Fibroblast of peridontal ligament (primary cell): ENCODE measurements at regions not wholly inside any gene's neighbourhood (a gene's known extent, or its start where the extent isn't known, plus 50 kb on each side); places are given as distances from the start of the nearest gene placed in this dataset.

ENCODE experiments used
- DNase-seq: peaks from one replicate; pipeline ENCODE4 v3.0.0-alpha.2; 2010; ENCODE audit errors: extremely low read depth

- no peak for DNase-seq
These were observed 89.0 kb upstream of the KIAA1217 start for GRCh38 chr10:24119896-24120295.

- DNase-seq, result no peak
These were observed 88.3 kb upstream of the KIAA1217 start for GRCh38 chr10:24120646-24121045.

- no peak for DNase-seq
These were observed 81.4 kb upstream of the KIAA1217 start for GRCh38 chr10:24127516-24127915.

GRCh38 chr10:24128066-24128730 is 80.7 kb upstream of the KIAA1217 start:
- no peak for DNase-seq

- no peak for DNase-seq
These were observed 76.2 kb upstream of the KIAA1217 start for GRCh38 chr10:24132741-24133140.

GRCh38 chr10:24133835-24134234 is 75.1 kb upstream of the KIAA1217 start:
- no peak for DNase-seq

GRCh38 chr10:24136070-24136469 is 72.9 kb upstream of the KIAA1217 start:
- DNase-seq, result no peak

GRCh38 chr10:24147321-24147720 is 61.6 kb upstream of the KIAA1217 start:
- DNase-seq, result no peak

GRCh38 chr10:24149640-24150039 is 59.3 kb upstream of the KIAA1217 start:
- DNase-seq, result no peak

- DNase-seq, result no peak
These were observed 58.1 kb upstream of the KIAA1217 start for GRCh38 chr10:24150853-24151252.

GRCh38 chr10:24152270-24152669 is 56.7 kb upstream of the KIAA1217 start:
- DNase-seq, result no peak

- DNase-seq, result no peak
These were observed 55.9 kb upstream of the KIAA1217 start for GRCh38 chr10:24153031-24153430.

- no peak for DNase-seq
These were observed 55.4 kb upstream of the KIAA1217 start for GRCh38 chr10:24153537-24153936.

- DNase-seq, result no peak
These were observed 52.3 kb upstream of the KIAA1217 start for GRCh38 chr10:24156686-24157085.

- DNase-seq, result no peak
These were observed 51.4 kb upstream of the KIAA1217 start for GRCh38 chr10:24157567-24157966.
